Subcutaneous abdominal adipose tissue (tissue), 5 donors: ENCODE measurements at regions not wholly inside any gene's neighbourhood (a gene's known extent, or its start where the extent isn't known, plus 50 kb on each side); places are given as distances from the start of the nearest gene placed in this dataset.

Experiments
- H3K27ac ChIP-seq: one replicate; pipeline ENCODE4 v1.7.0; 2013; ENCODE audit warnings: low read depth, mild to moderate bottlenecking, inconsistent platforms, low read length, moderate library complexity
- H3K27me3 ChIP-seq, 5 donors: one replicate each; pipeline ENCODE4 v1.7.0; 2013; ENCODE audit warnings: low read length in 5 of 5, inconsistent platforms in 1 of 5; ENCODE audit not compliant: control insufficient read depth in 5 of 5, insufficient read depth in 4 of 5
- H3K36me3 ChIP-seq, 5 donors: one replicate each; pipeline ENCODE4 v1.7.0; 2013; ENCODE audit warnings: low read length in 5 of 5; ENCODE audit not compliant: control insufficient read depth in 5 of 5, insufficient read depth in 5 of 5
- H3K4me1 ChIP-seq, 5 donors: one replicate each; pipeline ENCODE4 v1.7.0; 2013; ENCODE audit warnings: low read length in 5 of 5, mild to moderate bottlenecking in 3 of 5, moderate library complexity in 1 of 5; ENCODE audit not compliant: control insufficient read depth in 5 of 5, insufficient read depth in 5 of 5
- H3K4me3 ChIP-seq, 5 donors: one replicate each; pipeline ENCODE4 v1.7.0; 2013; ENCODE audit warnings: low read length in 5 of 5, low read depth in 1 of 5
- H3K9ac ChIP-seq, 5 donors: one replicate each; pipeline ENCODE4 v1.7.0; 2013; ENCODE audit warnings: low read length in 5 of 5, mild to moderate bottlenecking in 4 of 5, moderate library complexity in 3 of 5
- H3K9me3 ChIP-seq, 5 donors: one replicate each; pipeline ENCODE4 v1.7.0; 2013; ENCODE audit warnings: low read length in 5 of 5; ENCODE audit not compliant: control insufficient read depth in 5 of 5
- donor health status: healthy.
- donor health status: healthy.
- donor health status: healthy.
- donor health status: healthy.
- donor health status: healthy.

GRCh38 chr3:194279101-194279500, 72.0 kb downstream of the CPN2 start:
- Histone ChIP-seq H3K27me3 (no peaks in the 10 kb centered on the region), H3K4me3 (no peak overlapping the region), H3K27ac (peak overlapping the region; percentile 99), H3K9ac (no peak overlapping the region), H3K9me3 (no peaks in the 10 kb centered on the region), H3K36me3 (no peaks in the 10 kb centered on the region), H3K4me1 (peaks cover 37 to 89% (median 82%) of the 10 kb centered on the region in 5 donors)

GRCh38 chr3:194279701-194280360, 71.3 kb downstream of the CPN2 start:
- H3K4me3 ChIP-seq = no peak overlapping the region
- no peak overlapping the region for H3K9ac ChIP-seq
- H3K27ac ChIP-seq = no peak overlapping the region
- H3K4me1 ChIP-seq = peaks cover 37 to 96% (median 86%) of the 10 kb centered on the region in 5 donors
- no peaks in the 10 kb centered on the region for H3K27me3 ChIP-seq
- H3K9me3 ChIP-seq = no peaks in the 10 kb centered on the region
- H3K36me3 ChIP-seq = no peaks in the 10 kb centered on the region

- H3K4me1 ChIP-seq = peaks cover 43 to 99% (median 91%) of the 10 kb centered on the region in 5 donors
- H3K36me3 ChIP-seq = no peaks in the 10 kb centered on the region
- H3K4me3 ChIP-seq = no peak overlapping the region
- H3K9ac ChIP-seq = no peak overlapping the region
- H3K9me3 ChIP-seq = no peaks in the 10 kb centered on the region
- no peaks in the 10 kb centered on the region for H3K27me3 ChIP-seq
- H3K27ac ChIP-seq = no peak overlapping the region
Observed at GRCh38 chr3:194280777-194281176, 70.4 kb downstream of the CPN2 start.

- no peak overlapping the region for H3K9ac ChIP-seq
- H3K4me1 ChIP-seq = peaks cover 41 to 99% (median 93%) of the 10 kb centered on the region in 5 donors
- no peak overlapping the region for H3K4me3 ChIP-seq
Observed at GRCh38 chr3:194281306-194281705, 69.8 kb downstream of the CPN2 start.

GRCh38 chr3:194281766-194282165, 69.4 kb downstream of the CPN2 start:
- Histone ChIP-seq H3K36me3 (no peaks in the 10 kb centered on the region), H3K27me3 (no peaks in the 10 kb centered on the region), H3K27ac (peak overlapping the region; percentile 86), H3K9me3 (no peaks in the 10 kb centered on the region), H3K4me1 (peaks cover 37 to 98% (median 93%) of the 10 kb centered on the region in 5 donors), H3K9ac (peak overlapping the region in 1 of 5 donors; percentile 18), H3K4me3 (no peak overlapping the region)

More at GRCh38 chr3:194281306-194281705, 69.8 kb downstream of the CPN2 start:
- H3K27ac ChIP-seq = no peak overlapping the region
- H3K36me3 ChIP-seq = no peaks in the 10 kb centered on the region
- H3K27me3 ChIP-seq = no peaks in the 10 kb centered on the region
- no peaks in the 10 kb centered on the region for H3K9me3 ChIP-seq

- Histone ChIP-seq H3K9ac (peak overlapping the region in 3 of 5 donors; percentile 18 to 59 (median 44)), H3K36me3 (no peaks in the 10 kb centered on the region), H3K9me3 (no peaks in the 10 kb centered on the region), H3K27ac (peak overlapping the region; percentile 86), H3K4me3 (peak overlapping the region in 2 of 5 donors; percentile 3 to 12), H3K4me1 (peaks cover 31 to 90% (median 85%) of the 10 kb centered on the region in 5 donors), H3K27me3 (no peaks in the 10 kb centered on the region)
Observed at GRCh38 chr3:194282436-194283122, 68.5 kb downstream of the CPN2 start.

GRCh38 chr3:194283221-194284006, 67.7 kb downstream of the CPN2 start:
- Histone ChIP-seq H3K9me3 (no peaks in the 10 kb centered on the region), H3K9ac (peak overlapping the region in 3 of 5 donors; percentile 16 to 59 (median 31)), H3K36me3 (no peaks in the 10 kb centered on the region), H3K27ac (peak overlapping the region; percentile 86), H3K27me3 (no peaks in the 10 kb centered on the region), H3K4me3 (peak overlapping the region in 2 of 5 donors; percentile 1 to 32), H3K4me1 (peaks cover 25 to 82% (median 77%) of the 10 kb centered on the region in 5 donors)

GRCh38 chr3:194284351-194284750, 66.8 kb downstream of the CPN2 start:
- Histone ChIP-seq H3K9me3 (no peaks in the 10 kb centered on the region), H3K9ac (no peak overlapping the region), H3K27ac (peak overlapping the region; percentile 86), H3K4me3 (no peak overlapping the region), H3K36me3 (no peaks in the 10 kb centered on the region), H3K4me1 (peaks cover 21 to 72% (median 68%) of the 10 kb centered on the region in 5 donors), H3K27me3 (no peaks in the 10 kb centered on the region)

GRCh38 chr3:194285024-194285849, 65.9 kb downstream of the CPN2 start:
- H3K9ac ChIP-seq = no peak overlapping the region
- H3K36me3 ChIP-seq = no peaks in the 10 kb centered on the region
- no peaks in the 10 kb centered on the region for H3K9me3 ChIP-seq
- no peak overlapping the region for H3K27ac ChIP-seq
- no peaks in the 10 kb centered on the region for H3K27me3 ChIP-seq
- no peak overlapping the region for H3K4me3 ChIP-seq
- peaks cover 21 to 64% (median 59%) of the 10 kb centered on the region in 5 donors for H3K4me1 ChIP-seq
